Left ventricle myocardium superior (tissue), 1 donor: ENCODE measurements at regions not wholly inside any gene's neighbourhood (a gene's known extent, or its start where the extent isn't known, plus 50 kb on each side); places are given as distances from the start of the nearest gene placed in this dataset.
"Not testable (repeated sequence)": the region's sequence is repeated elsewhere in the genome, so short reads cannot be mapped to it uniquely, and the experiment has no call there.

Experiments
- ATAC-seq: fragments of 200-7000 bp; cut with Tn5 transposase; one replicate; pipeline ENCODE4 v1.9.1; 2020; ENCODE audit warnings: mild to moderate bottlenecking, moderate library complexity
- DNase-seq: peaks from one replicate; pipeline ENCODE4 v3.0.0-alpha.2; 2020
- intact Hi-C: fragments of 100-400 bp; cut with micrococcal nuclease; formaldehyde crosslinking; loops from one replicate; pipeline ENCODE4 v1.11.0; 2022
- donor health status: DM: no; HTN: yes; CAD: no; lungs with severe emphysema.

- no peak for ATAC-seq
Measured at GRCh38 chrY:7923476-7924017, 1012.0 kb upstream of the AMELY start.

GRCh38 chrY:7920382-7920781 is 1008.8 kb upstream of the AMELY start:
- intact Hi-C loops: no loop called here
- ATAC-seq (no peak), DNase-seq (no peak)

More at GRCh38 chrY:7923476-7924017, 1012.0 kb upstream of the AMELY start:
- intact Hi-C loops: no loop called here
- no peak for DNase-seq

GRCh38 chrY:7888506-7888905 is 977.0 kb upstream of the AMELY start:
- no peak for ATAC-seq
- intact Hi-C loops: no loop called here
- DNase-seq: no peak

- ATAC-seq (no peak), DNase-seq (no peak)
- intact Hi-C loops: no loop called here
Measured at GRCh38 chrY:7881696-7882095, 970.1 kb upstream of the AMELY start.

GRCh38 chrY:7879245-7879644 is 967.7 kb upstream of the AMELY start:
- intact Hi-C loops: no loop called here
- ATAC-seq (no peak), DNase-seq (no peak)

- intact Hi-C loops: no loop called here
- DNase-seq (no peak), ATAC-seq (no peak)
Measured at GRCh38 chrY:7878719-7879118, 967.2 kb upstream of the AMELY start.

GRCh38 chrY:7877458-7877857 is 965.9 kb upstream of the AMELY start:
- ATAC-seq: no peak
- intact Hi-C loops: no loop called here
- no peak for DNase-seq

GRCh38 chrY:7874080-7874479 is 962.5 kb upstream of the AMELY start:
- DNase-seq (no peak), ATAC-seq (no peak)
- intact Hi-C loops: no loop called here

GRCh38 chrY:7871304-7871932 is 959.9 kb upstream of the AMELY start:
- ATAC-seq (no peak), DNase-seq (no peak)
- intact Hi-C loops: no loop called here

- intact Hi-C loops: no loop called here
- no peak for ATAC-seq
Measured at GRCh38 chrY:7866976-7867375, 955.4 kb upstream of the AMELY start.

GRCh38 chrY:7860781-7861614 is 949.4 kb upstream of the AMELY start:
- intact Hi-C loops: no loop called here
- DNase-seq (no peak), ATAC-seq (no peak)

More at GRCh38 chrY:7866976-7867375, 955.4 kb upstream of the AMELY start:
- DNase-seq: no peak

- ATAC-seq: no peak
- intact Hi-C loops: no loop called here
Measured at GRCh38 chrY:7850191-7850590, 938.6 kb upstream of the AMELY start.

GRCh38 chrY:7845776-7846175 is 934.2 kb upstream of the AMELY start:
- intact Hi-C loops: no loop called here
- no peak for DNase-seq

More at GRCh38 chrY:7850191-7850590, 938.6 kb upstream of the AMELY start:
- no peak for DNase-seq

GRCh38 chrY:7837046-7837445 is 925.5 kb upstream of the AMELY start:
- no peak for ATAC-seq
- no peak for DNase-seq
- intact Hi-C loops: no loop called here

More at GRCh38 chrY:7845776-7846175, 934.2 kb upstream of the AMELY start:
- no peak for ATAC-seq

- no peak for ATAC-seq
- intact Hi-C loops: no loop called here
- DNase-seq: no peak
Measured at GRCh38 chrY:7836366-7836765, 924.8 kb upstream of the AMELY start.

GRCh38 chrY:7835416-7835815 is 923.9 kb upstream of the AMELY start:
- intact Hi-C loops: no loop called here
- ATAC-seq (no peak), DNase-seq (no peak)

GRCh38 chrY:7834284-7834683 is 922.7 kb upstream of the AMELY start:
- ATAC-seq (no peak), DNase-seq (no peak)
- intact Hi-C loops: no loop called here

- DNase-seq, ATAC-seq, intact Hi-C loops: not testable (repeated sequence)
Measured at GRCh38 chrY:7830881-7831280, 919.3 kb upstream of the AMELY start.

GRCh38 chrY:7826533-7826932 is 915.0 kb upstream of the AMELY start:
- intact Hi-C loops: no loop called here
- no peak for ATAC-seq
- DNase-seq: no peak

- ATAC-seq (no peak), DNase-seq (no peak)
- intact Hi-C loops: no loop called here
Measured at GRCh38 chrY:7825874-7826273, 914.3 kb upstream of the AMELY start.
